Fibroblast of lung (primary cell): ENCODE measurements at regions not wholly inside any gene's neighbourhood (a gene's known extent, or its start where the extent isn't known, plus 50 kb on each side); places are given as distances from the start of the nearest gene placed in this dataset.
"Not testable (repeated sequence)": the region's sequence is repeated elsewhere in the genome, so short reads cannot be mapped to it uniquely, and the experiment has no call there.

Source experiments
- DNase-seq, 2 donors: peaks; one replicate each; pipeline versions ENCODE4 v3.0.0 to v3.0.0-alpha.2; 2010; ENCODE audit warnings: low read depth in 2 of 2
- H2AFZ ChIP-seq: 2 replicates; pipeline ENCODE4 v1.5.1; 2012; ENCODE audit warnings: low read length, control low read depth, inconsistent platforms
- H3K27ac ChIP-seq: 2 replicates; pipeline ENCODE4 v1.5.1; 2011; ENCODE audit warnings: low read length, control low read depth; ENCODE audit not compliant: insufficient read depth
- H3K27me3 ChIP-seq: 2 replicates; pipeline ENCODE4 v1.5.1; 2011; ENCODE audit warnings: mild to moderate bottlenecking, low read length; ENCODE audit not compliant: control insufficient read depth, insufficient read depth
- H3K36me3 ChIP-seq: 2 replicates; pipeline ENCODE4 v1.5.1; 2011; ENCODE audit warnings: low read length; ENCODE audit not compliant: control insufficient read depth, insufficient read depth
- H3K4me1 ChIP-seq: 2 replicates; pipeline ENCODE4 v1.5.1; 2011; ENCODE audit warnings: low read length; ENCODE audit not compliant: control insufficient read depth, insufficient read depth; ENCODE audit errors: extremely low read depth
- H3K4me2 ChIP-seq: 2 replicates; pipeline ENCODE4 v1.5.1; 2011; ENCODE audit warnings: low read length, control low read depth; ENCODE audit not compliant: insufficient read depth; ENCODE audit errors: extremely low read depth
- H3K4me3 ChIP-seq, 4 experiments: fragments of 200-600 bp in 1 of 4; sonication (generic) in 1 of 4; replicated peaks in 1 of 4; 2 replicates each; pipeline ENCODE4 v1.5.1; 2011 to 2016; ENCODE audit warnings: low read length in 4 of 4, low read depth in 3 of 4, mild to moderate bottlenecking in 3 of 4, control low read depth in 2 of 4, inconsistent platforms in 1 of 4, mixed read lengths in 1 of 4; ENCODE audit not compliant: insufficient read depth in 1 of 4; ENCODE audit errors: control extremely low read depth in 1 of 4
- H3K79me2 ChIP-seq: 2 replicates; pipeline ENCODE4 v1.5.1; 2012; ENCODE audit warnings: mild to moderate bottlenecking, low read length, inconsistent platforms; ENCODE audit not compliant: control insufficient read depth, insufficient read depth
- H3K9ac ChIP-seq: 2 replicates; pipeline ENCODE4 v1.5.1; 2011; ENCODE audit warnings: mild to moderate bottlenecking, low read length, control low read depth; ENCODE audit not compliant: insufficient read depth
- H3K9me3 ChIP-seq: 2 replicates; pipeline ENCODE4 v1.5.1; 2012; ENCODE audit warnings: low read depth, low read length; ENCODE audit not compliant: control insufficient read depth, insufficient read depth
- H4K20me1 ChIP-seq: 2 replicates; pipeline ENCODE4 v1.5.1; 2011; ENCODE audit warnings: low read length; ENCODE audit not compliant: control insufficient read depth, insufficient read depth; ENCODE audit errors: extremely low read depth
- CTCF ChIP-seq, 2 donors: IDR thresholded peaks in 1 of 2; conservative IDR thresholded peaks in 1 of 2; 1 replicate in 1 of 2; 2 replicates in 1 of 2; pipeline ENCODE4 v1.5.1; 2011 to 2012; ENCODE audit warnings: low read length in 2 of 2, control low read depth in 1 of 2, inconsistent platforms in 1 of 2, low read depth in 1 of 2, mild to moderate bottlenecking in 1 of 2
- EZH2 ChIP-seq: IDR thresholded peaks from 2 replicates; pipeline ENCODE4 v1.5.1; 2012; ENCODE audit warnings: low read length, control low read depth, mild to moderate bottlenecking; ENCODE audit errors: missing control alignments

- Histone ChIP-seq H3K79me2 (no peaks in the 10 kb centered on the region), H3K9ac (no peak overlapping the region), H2AFZ (no peak overlapping the region), H3K4me2 (no peak overlapping the region), H3K9me3 (no peaks in the 10 kb centered on the region), H3K4me3 (no peak overlapping the region), H3K27ac (no peak overlapping the region), H4K20me1 (no peaks in the 10 kb centered on the region), H3K4me1 (no peaks in the 10 kb centered on the region), H3K36me3 (no peaks in the 10 kb centered on the region), H3K27me3 (no peaks in the 10 kb centered on the region)
- DNase-seq: no peak
- no peak for TF ChIP-seq EZH2
- TF ChIP-seq CTCF (conservative IDR thresholded peaks at IDR 0.05 in 1 of 2, IDR thresholded peaks at IDR 0.05 in 1 of 2; ENCODE audit: low read depth in 1 of 2, low read length in 2 of 2): no peak
Measured at GRCh38 chr6:140708441-140708840, 1334.0 kb upstream of the CITED2 start.

- H3K4me1 ChIP-seq, H3K9me3 ChIP-seq, H3K79me2 ChIP-seq, H3K4me2 ChIP-seq, H3K4me3 ChIP-seq, H3K27ac ChIP-seq, DNase-seq, H2AFZ ChIP-seq, H3K27me3 ChIP-seq, H3K9ac ChIP-seq, H3K36me3 ChIP-seq, H4K20me1 ChIP-seq: not testable (repeated sequence)
Measured at GRCh38 chr6:140704008-140704407, 1329.6 kb upstream of the CITED2 start.

GRCh38 chr6:140697585-140697984 is 1323.1 kb upstream of the CITED2 start:
- no peaks in the 10 kb centered on the region for H3K4me1 ChIP-seq
- no peaks in the 10 kb centered on the region for H3K27me3 ChIP-seq
- H3K4me3 ChIP-seq: no peak overlapping the region
- TF ChIP-seq CTCF (conservative IDR thresholded peaks at IDR 0.05 in 1 of 2, IDR thresholded peaks at IDR 0.05 in 1 of 2; ENCODE audit: low read depth in 1 of 2, low read length in 2 of 2): no peak
- TF ChIP-seq EZH2: no peak
- H3K79me2 ChIP-seq: no peaks in the 10 kb centered on the region
- H3K9me3 ChIP-seq: no peaks in the 10 kb centered on the region
- no peak overlapping the region for H2AFZ ChIP-seq
- no peaks in the 10 kb centered on the region for H4K20me1 ChIP-seq
- H3K36me3 ChIP-seq: no peaks in the 10 kb centered on the region
- no peak overlapping the region for H3K9ac ChIP-seq
- H3K27ac ChIP-seq: no peak overlapping the region
- DNase-seq: no peak
- H3K4me2 ChIP-seq: no peak overlapping the region
